ENCODE measurements at regions not wholly inside any gene's neighbourhood (a gene's known extent, or its start where the extent isn't known, plus 50 kb on each side); places are given as distances from the start of the nearest gene placed in this dataset.

GRCh38 chr5:3511519-3511918 lies 84.1 kb upstream of the IRX1 start:
- TF ChIP-seq, protein P1, sequence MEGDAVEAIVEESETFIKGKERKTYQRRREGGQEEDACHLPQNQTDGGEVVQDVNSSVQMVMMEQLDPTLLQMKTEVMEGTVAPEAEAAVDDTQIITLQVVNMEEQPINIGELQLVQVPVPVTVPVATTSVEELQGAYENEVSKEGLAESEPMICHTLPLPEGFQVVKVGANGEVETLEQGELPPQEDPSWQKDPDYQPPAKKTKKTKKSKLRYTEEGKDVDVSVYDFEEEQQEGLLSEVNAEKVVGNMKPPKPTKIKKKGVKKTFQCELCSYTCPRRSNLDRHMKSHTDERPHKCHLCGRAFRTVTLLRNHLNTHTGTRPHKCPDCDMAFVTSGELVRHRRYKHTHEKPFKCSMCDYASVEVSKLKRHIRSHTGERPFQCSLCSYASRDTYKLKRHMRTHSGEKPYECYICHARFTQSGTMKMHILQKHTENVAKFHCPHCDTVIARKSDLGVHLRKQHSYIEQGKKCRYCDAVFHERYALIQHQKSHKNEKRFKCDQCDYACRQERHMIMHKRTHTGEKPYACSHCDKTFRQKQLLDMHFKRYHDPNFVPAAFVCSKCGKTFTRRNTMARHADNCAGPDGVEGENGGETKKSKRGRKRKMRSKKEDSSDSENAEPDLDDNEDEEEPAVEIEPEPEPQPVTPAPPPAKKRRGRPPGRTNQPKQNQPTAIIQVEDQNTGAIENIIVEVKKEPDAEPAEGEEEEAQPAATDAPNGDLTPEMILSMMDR (IDR thresholded peaks at IDR 0.05; ENCODE audit: low read depth, low read length), result no peak
- ChIA-PET POLR2A (no interaction called here), CTCF (no interaction called here)
- no peak for DNase-seq (ENCODE audit: low read depth, low spot score)
- no peaks in the 10 kb centered on the region for H3K27me3 ChIP-seq (ENCODE audit: control insufficient read depth, insufficient read depth, low read length)
- no peak overlapping the region for H3K27ac ChIP-seq (ENCODE audit: low read depth, low read length)
- H3K4me3 ChIP-seq (ENCODE audit: low read depth, low read length), result no peak overlapping the region
- peaks cover 42% of the 10 kb centered on the region for H3K9me3 ChIP-seq (ENCODE audit: control insufficient read depth, insufficient read depth, low read length)

DNA sequence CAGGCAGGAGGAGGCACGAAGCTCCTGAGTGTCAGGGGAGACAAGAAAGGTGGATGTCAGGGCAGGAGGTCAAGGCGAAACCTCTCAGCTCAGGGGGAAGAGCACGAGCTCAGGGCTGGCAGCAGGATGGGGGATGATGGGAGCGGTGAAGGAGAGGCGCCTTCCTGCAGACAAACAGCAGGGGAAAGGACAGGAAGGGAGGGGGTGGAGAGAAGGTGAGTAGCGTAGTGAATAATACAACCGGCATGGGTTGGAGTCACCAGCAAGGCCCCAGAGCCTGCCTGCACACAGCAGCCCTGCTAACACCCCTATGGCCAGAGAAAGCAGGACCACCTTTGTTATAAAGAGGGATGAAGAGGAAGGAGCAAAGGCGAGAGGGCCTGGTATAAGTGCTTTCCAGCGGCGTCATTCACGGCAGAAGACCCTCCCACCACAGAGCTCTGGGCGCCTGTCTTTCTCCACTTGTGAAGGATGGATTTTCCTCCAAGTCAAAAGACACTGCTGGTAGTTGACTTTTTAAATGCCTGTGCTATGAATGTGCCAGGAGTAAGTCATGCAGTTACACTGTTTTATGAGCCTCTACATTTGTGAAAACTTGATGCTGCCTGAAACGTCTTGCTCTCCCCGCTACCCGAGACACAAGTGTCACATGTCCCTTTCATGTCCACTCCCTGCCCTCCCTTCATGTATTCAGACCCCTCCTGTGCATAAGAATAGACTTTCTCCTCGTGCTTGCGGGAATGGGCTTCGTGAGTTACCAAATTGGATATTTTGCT lies 84.8 kb upstream of the IRX1 start:
- Histone ChIP-seq H3K4me3 (ENCODE audit: low read depth, low read length) (no peak overlapping the region), H3K27ac (ENCODE audit: low read depth, low read length) (no peak overlapping the region), H3K9me3 (ENCODE audit: control insufficient read depth, insufficient read depth, low read length) (peaks cover 45% of the 10 kb centered on the region), H3K27me3 (ENCODE audit: control insufficient read depth, insufficient read depth, low read length) (no peaks in the 10 kb centered on the region)
- POLR2A ChIA-PET, result no interaction called here
- CTCF ChIA-PET, result no interaction called here
- TF ChIP-seq, protein P1 (IDR thresholded peaks at IDR 0.05; ENCODE audit: low read depth, low read length), result no peak
- DNase-seq (ENCODE audit: low read depth, low spot score), result no peak

DNA sequence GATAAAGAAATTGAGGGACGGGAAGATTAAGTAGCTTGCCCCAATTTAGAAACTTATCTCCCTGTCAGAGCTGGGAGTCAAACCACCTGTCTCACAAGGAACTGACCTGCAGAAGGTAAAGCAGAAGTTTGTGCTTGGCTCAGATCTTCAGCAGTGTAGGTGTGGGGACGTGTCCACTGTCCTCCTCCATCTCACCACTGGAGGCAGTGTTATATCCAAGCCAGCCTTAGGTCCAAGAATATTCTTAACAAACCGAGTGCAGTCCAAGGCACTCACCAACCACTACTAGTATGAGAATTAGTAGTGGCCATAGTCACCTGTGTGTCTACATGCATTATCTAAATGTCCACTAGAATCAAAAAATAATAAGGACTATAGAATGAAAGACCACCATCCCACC lies 86.3 kb upstream of the IRX1 start:
- TF ChIP-seq, protein P1 (IDR thresholded peaks at IDR 0.05; ENCODE audit: low read depth, low read length), result no peak
- H3K9me3 ChIP-seq (ENCODE audit: control insufficient read depth, insufficient read depth, low read length), result peaks cover 43% of the 10 kb centered on the region
- H3K4me3 ChIP-seq (ENCODE audit: low read depth, low read length), result no peak overlapping the region
- ChIA-PET CTCF (no interaction called here), POLR2A (no interaction called here)
- DNase-seq (ENCODE audit: low read depth, low spot score), result no peak
- H3K27ac ChIP-seq (ENCODE audit: low read depth, low read length), result no peak overlapping the region
- no peaks in the 10 kb centered on the region for H3K27me3 ChIP-seq (ENCODE audit: control insufficient read depth, insufficient read depth, low read length)

DNA sequence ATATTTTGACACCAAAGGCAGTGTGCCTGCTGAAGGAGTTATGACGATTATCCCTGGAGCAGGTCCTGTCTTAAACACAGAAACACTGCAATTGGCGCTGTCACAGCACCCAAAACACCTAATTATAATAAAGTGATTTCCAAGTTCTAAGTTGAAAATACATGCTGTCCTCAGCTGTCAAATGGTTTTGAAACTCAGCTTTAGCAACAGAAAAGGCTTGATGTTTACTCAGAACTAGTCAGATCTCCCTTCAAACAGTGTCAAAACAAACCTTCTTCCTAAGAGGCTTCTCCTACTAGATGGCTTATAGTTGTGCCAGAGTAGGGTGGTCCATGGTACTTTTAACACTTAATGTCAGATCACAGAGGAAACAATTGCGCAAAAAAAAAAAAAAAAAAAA lies 87.2 kb upstream of the IRX1 start:
- H3K27ac ChIP-seq (ENCODE audit: low read depth, low read length), result no peak overlapping the region
- H3K27me3 ChIP-seq (ENCODE audit: control insufficient read depth, insufficient read depth, low read length), result no peaks in the 10 kb centered on the region
- H3K4me3 ChIP-seq (ENCODE audit: low read depth, low read length), result no peak overlapping the region
- POLR2A ChIA-PET, result no interaction called here
- CTCF ChIA-PET, result no interaction called here
- no peak for DNase-seq (ENCODE audit: low read depth, low spot score)
- H3K9me3 ChIP-seq (ENCODE audit: control insufficient read depth, insufficient read depth, low read length), result peaks cover 45% of the 10 kb centered on the region
- TF ChIP-seq, protein P1 (IDR thresholded peaks at IDR 0.05; ENCODE audit: low read depth, low read length), result no peak

DNA sequence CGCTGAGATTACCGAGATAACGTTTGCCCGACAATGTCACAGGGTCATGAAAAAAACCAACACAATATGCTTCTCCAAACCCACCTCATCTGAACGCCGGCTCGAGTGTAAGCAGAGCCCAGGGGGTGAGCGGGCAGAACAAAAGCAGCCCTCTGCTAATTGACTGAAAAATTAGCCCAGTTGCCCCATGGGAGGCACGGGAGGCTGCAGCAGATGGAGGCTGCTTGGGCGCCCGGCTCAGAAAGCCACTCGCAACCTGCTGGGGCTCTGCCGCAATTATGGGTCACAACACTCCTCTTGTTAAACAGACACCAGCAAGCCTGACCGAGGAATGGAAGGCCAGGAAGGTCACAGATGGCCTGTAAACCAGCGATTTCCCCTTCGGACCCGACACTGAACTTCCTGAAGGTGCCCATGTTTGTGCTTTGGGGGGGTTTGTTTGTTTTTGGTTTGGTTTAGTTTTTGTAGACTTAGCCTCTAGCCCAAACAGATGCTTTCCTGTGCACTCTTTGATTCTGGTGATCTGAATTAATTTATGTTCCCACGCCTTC lies 104.6 kb upstream of the IRX1 start:
- CTCF ChIA-PET, result no interaction called here
- POLR2A ChIA-PET, result no interaction called here
- TF ChIP-seq, protein P1 (IDR thresholded peaks at IDR 0.05; ENCODE audit: low read depth, low read length), result no peak
- DNase-seq (ENCODE audit: low read depth, low spot score), result no peak
- H3K4me3 ChIP-seq (ENCODE audit: low read depth, low read length), result no peak overlapping the region
- H3K27me3 ChIP-seq (ENCODE audit: control insufficient read depth, insufficient read depth, low read length), result no peaks in the 10 kb centered on the region
- H3K27ac ChIP-seq (ENCODE audit: low read depth, low read length), result no peak overlapping the region
- peaks cover 42% of the 10 kb centered on the region for H3K9me3 ChIP-seq (ENCODE audit: control insufficient read depth, insufficient read depth, low read length)
